Activated naive CD4-positive, alpha-beta T cell (primary cell): ENCODE measurements at regions not wholly inside any gene's neighbourhood (a gene's known extent, or its start where the extent isn't known, plus 50 kb on each side); places are given as distances from the start of the nearest gene placed in this dataset.

Experiments used
- DNase-seq, 4 experiments: peaks; one replicate each; lab custom pipeline; 2025; lab: John Stamatoyannopoulos, UW

GRCh38 chr1:82445827-82446226 lies 645.1 kb downstream of the ADGRL2 start:
- DNase-seq, result no peak

- DNase-seq, result no peak
Observed at GRCh38 chr1:82445132-82445531, 644.4 kb downstream of the ADGRL2 start.

- DNase-seq, result no peak
Observed at GRCh38 chr1:82441402-82441801, 640.7 kb downstream of the ADGRL2 start.

DNA sequence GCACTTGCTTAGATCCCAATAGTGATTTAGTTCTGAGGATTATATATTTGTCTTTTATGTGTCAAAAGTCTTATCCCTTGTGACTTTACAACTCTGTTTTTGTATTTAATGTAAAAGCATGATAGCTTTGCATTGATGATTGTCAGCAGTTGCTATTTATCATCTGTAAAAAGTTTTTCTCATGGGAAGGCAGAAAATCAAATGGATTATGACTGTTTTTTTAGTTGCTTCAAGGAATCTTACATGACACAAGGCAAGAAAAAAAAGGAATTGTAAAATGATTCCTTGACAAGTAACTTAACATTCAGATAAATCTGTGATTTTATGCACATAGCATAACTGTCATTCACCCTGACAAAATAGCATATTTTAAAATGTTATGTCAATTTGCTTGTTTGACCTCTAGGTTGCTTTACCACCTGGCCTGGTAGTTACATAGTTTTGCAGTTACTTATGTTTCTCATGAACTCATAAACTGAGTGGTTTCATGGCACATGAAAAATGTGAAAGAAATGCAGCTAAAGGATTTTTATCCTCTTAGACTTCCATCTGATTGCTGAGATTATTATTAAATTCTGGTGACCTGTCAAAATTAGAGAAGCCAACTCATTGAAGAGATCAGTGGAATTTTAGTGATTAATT lies 622.6 kb downstream of the ADGRL2 start:
- DNase-seq, result no peak

DNA sequence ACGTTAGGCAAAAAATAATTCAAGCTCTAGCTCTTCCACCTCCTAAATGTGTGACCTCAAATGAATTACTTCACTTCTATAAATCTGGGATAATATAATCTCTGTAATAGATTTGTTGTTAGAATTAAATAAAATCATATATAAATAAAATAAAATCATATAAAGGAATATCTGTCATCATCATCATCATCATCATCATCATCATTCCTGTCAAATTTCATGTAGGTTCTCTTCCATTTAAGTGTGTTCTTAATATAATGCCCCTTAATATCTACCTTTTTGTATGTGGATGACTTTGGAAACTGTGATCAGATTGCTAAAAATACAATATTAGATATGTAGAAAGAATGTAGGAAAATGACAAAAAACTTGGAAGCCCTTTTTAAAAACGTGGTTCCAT lies 621.0 kb downstream of the ADGRL2 start:
- DNase-seq, result no peak

DNA sequence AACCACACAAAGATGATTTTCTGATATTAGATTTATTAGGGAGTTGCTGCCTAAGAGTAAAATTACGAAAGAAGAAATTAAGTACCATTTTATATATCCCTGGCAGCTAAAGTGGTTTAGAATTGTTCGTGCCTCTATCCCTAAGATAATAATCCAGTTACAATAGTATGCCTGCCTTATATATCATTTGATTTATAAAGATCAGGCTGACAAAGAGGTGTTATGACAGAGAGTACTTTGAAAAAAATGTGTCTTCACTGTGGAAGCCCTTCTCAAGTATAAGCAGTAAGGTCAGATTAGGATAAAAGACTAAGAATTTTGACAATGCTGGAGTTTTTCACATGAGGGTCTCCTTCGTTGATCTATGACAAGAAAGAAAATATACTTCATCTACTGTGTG lies 619.9 kb downstream of the ADGRL2 start:
- DNase-seq, result no peak

- DNase-seq, result no peak
Observed at GRCh38 chr1:82411605-82412004, 610.9 kb downstream of the ADGRL2 start.

- DNase-seq, result no peak
Observed at GRCh38 chr1:82405333-82405732, 604.6 kb downstream of the ADGRL2 start.

GRCh38 chr1:82401116-82401515 lies 600.4 kb downstream of the ADGRL2 start:
- DNase-seq, result no peak

DNA sequence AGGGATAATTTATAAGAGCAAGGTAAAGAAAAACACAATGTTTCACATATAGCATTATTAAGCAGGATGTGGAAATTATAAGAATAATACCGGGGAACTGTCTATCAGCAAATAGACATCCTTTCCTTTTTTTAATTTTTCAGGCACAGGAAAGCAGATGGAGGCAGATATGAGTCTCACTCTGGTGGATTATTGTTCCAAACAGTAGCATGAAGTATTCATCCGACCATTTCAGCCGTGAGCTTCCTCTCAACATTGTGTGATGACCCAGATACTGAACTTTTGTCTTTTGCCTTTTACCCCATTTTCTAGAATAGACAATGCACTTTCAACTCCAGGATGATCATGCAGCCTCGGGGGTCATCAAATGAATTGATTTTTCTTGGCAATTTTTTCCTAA lies 599.8 kb downstream of the ADGRL2 start:
- no peak for DNase-seq

DNA sequence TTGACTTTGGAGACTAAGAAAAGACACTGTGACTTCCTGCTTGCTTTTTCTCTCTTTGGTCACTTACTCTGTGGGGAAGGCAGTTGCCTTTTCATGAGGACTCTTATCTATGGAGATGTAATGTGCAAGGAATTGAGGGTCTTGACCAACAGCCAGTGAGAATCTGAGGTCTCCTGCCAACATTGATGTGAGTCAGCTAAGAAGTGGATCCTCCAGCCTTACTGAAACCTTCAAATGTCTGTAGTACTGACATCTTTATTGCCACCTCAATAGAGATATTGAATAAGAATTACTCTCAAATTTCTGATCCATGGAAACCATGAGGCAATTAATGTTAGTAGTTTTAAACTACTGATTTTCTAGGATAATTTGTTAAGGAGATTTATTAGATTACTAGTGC lies 598.4 kb downstream of the ADGRL2 start:
- no peak for DNase-seq

GRCh38 chr1:82398357-82398756 lies 597.6 kb downstream of the ADGRL2 start:
- DNase-seq, result no peak

DNA sequence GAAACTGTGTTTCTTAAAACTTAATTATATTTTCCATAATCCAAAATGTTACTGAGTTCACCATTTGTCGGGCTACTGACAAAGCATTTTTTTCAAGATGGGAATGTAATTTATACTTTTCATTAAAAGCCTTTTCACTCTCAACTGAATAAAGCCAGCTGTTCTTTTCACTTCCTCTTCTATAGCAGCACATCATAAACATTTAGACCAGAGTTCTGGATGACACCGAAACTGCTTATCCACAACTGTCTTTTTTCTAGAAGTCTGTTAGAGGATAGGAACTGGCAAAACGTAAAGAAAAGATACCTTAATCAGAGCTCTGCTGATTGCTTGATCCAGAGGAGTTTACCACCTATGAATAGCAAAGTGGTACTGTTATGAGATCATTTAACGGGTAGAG lies 594.7 kb downstream of the ADGRL2 start:
- no peak for DNase-seq

DNA sequence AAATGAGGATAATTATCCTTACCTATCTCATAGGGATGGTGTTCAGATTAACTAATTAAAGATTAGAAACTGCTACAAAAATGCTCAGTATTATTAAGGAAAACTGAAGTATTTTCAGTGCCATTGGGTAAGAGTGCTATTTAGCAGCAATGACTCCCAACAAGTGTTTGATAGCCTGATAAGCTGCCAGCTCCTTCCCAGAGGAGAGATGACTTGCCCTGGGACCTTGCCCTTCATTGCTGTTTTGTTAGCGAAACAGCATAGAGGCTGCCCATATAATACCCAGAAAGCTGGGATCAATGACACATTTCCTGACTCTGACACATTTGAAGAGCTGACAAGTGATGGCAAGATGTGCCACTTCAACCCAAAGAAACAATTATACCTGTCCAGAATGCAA lies 592.2 kb downstream of the ADGRL2 start:
- no peak for DNase-seq

DNA sequence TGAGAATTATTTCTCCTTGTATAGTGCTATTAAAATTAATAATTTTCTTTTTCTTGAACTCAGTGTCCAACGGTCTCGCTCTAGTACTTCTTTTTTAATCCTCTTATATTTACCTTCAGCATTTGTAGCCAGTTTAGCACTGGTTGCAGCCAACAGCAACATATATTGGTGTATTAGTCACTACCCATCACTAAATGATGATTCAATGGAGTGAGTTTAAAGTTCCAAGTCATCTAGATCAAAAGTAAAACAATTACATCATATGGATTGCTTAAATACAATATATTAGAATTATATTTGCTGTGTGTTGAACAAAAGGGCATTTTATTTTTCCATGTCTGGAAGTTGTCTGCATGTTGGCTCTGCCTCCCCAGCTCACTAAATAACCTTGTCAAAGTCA lies 591.8 kb downstream of the ADGRL2 start:
- DNase-seq, result no peak

DNA sequence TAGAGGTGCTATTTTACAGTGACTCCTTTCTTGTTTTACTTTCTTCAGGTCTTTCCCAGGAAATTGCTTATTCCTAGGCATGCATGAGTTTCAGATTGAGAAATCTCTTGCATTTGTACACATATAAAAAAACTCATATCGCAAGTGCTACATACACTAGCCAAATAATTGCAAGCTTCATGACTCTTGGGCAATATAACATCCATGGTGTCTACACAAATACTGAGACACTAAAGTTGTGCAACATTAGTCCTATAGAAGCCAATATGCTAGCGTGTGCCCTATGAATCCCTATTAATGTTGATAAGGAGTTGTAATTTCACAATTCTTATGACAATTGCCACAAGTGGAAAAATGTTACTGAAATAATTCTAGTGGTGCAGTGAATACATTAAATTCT lies 591.0 kb downstream of the ADGRL2 start:
- no peak for DNase-seq

DNA sequence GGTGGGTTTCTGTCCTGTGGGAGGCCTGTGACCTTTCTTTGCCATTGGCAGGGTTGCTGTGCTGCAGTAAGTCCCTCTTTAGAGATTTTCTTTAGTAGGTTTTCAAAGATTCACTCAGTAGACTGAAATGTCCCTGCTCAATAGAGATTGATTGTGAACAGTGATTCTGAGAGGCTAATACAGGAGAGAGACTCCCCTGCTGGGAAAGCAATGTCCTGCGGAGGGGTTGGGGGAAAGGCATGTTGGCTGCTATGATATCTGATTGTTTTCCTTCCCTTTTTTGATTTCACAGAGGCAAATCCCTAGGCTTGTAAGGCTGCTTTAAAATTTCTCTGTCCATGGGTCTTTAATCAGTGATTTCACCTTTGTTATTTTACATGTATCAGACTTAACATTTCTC lies 589.9 kb downstream of the ADGRL2 start:
- DNase-seq, result no peak

DNA sequence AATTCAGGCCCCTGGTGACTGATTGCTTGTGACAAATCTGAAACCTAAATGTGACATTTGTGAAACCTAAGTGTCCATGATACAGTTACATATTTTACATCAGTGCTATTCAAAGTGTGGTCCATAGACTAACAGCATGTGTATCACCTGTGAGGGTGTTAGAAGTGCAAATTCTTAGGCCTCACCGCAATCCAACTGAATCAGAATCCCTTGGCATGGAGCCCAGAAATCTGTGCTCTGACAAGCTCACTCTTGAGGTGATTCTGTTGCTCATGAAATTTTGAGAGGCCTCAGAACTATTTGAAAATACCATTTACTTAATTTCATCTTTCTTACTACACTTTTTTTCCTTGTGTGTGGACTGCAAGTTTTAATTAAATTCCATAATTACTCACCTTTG lies 587.9 kb downstream of the ADGRL2 start:
- DNase-seq, result no peak

- no peak for DNase-seq
Observed at GRCh38 chr1:82387012-82387366, 586.3 kb downstream of the ADGRL2 start.

DNA sequence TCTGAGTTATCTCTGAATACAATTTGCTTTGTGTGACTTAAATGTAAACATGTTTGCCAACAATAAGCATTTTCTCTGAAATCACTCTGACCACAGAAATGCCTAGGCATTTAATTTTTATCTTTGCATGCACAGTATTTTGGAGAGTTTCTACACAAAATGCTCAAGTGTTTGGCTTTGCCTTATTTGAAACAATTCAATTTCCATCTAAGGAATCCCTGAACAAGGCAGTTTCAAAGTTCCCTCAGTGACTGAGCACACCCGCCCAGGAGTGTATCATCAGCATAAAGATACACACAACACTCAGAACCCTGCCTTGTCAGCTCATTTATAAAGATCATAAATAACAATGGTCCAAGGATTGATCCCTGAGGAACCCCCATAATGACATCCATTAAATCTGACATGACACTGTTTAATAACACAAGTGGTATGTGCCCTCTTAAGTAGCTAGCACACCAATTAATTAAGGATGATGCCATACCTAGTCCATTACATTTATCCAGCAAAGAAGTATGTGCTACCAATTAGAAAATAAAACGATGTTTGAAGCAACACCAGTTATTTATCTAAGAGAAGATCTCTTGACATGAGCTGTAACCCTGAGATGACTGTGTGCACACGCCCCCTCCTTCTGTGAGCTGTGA lies 585.8 kb downstream of the ADGRL2 start:
- no peak for DNase-seq

GRCh38 chr1:82384776-82385175 lies 584.0 kb downstream of the ADGRL2 start:
- DNase-seq, result no peak

DNA sequence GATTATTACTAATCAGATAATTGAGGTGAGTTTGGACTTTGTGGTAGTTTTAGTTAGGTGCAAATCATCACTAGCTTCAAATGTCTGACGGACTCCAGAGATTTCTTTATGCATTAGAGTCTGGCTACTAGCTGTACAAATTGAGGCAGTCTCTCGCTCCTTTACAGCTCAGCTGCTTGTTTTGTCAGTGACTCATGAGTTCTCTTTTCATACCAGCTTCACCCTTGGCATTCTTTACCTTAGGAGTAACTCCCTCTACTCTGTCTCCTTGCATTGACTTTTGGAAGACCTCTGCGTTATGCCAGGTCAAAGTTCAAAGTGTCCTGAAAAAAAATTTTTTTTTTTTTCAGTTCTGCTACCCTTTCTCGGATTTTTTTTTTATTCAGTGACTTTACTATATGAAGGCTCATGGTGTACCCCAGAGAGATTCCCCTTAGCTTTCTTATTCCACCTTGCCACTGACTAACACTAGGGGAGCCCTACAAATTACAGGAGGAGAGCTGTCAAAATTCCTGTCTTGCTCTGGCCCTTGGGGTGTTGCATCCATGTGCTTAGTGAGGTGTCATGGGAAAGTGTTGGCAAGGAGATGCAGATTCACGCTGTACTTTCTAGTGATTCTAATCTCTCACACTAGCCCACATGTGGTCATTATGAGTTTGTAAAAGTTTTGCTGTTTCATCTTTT lies 576.6 kb downstream of the ADGRL2 start:
- DNase-seq, result no peak

DNA sequence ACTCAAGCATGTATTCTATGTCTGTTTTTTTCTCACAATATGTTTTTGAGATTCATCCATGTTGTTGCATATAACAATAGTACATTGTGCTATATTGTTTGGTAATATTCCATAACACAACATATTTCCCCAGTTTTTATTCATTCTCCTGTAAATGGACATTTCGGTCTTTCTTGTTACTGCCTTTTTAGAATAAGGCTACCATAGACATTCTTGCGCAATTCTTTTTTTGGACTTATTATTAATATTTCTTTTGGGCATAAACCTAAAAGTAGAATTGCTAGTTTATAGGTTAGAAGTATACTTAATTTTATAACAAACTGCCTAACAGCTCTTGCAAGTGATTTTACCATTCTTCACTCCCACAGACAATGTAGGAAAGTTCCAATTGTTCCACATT lies 573.0 kb downstream of the ADGRL2 start:
- no peak for DNase-seq
